Mesothelial cell of epicardium (in vitro differentiated cells): ENCODE measurements at regions not wholly inside any gene's neighbourhood (a gene's known extent, or its start where the extent isn't known, plus 50 kb on each side); places are given as distances from the start of the nearest gene placed in this dataset.
A peak's percentile ranks its signal among the peaks of the same experiment; 100 is the strongest.

Experiments used
- DNase-seq, 2 experiments: peaks; one replicate each; pipeline ENCODE4 v3.0.0; 2021; ENCODE audit warnings: low spot score in 2 of 2; ENCODE audit not compliant: unreplicated experiment in 2 of 2
- H3K27ac Mint-ChIP-seq: 2 replicates; pipeline ENCODE4 v1.8.0; 2021; ENCODE audit warnings: mixed read lengths
- H3K27me3 Mint-ChIP-seq: 2 replicates; pipeline ENCODE4 v1.8.0; 2021; ENCODE audit warnings: low read depth, mixed read lengths
- H3K36me3 Mint-ChIP-seq: 2 replicates; pipeline ENCODE4 v1.8.0; 2021; ENCODE audit warnings: mixed read lengths
- H3K4me1 Mint-ChIP-seq: 2 replicates; pipeline ENCODE4 v1.8.0; 2021; ENCODE audit warnings: mixed read lengths
- H3K4me3 Mint-ChIP-seq: 2 replicates; pipeline ENCODE4 v1.8.0; 2021; ENCODE audit warnings: mild to moderate bottlenecking, moderate library complexity, mixed read lengths
- H3K9me3 Mint-ChIP-seq: 2 replicates; pipeline ENCODE4 v1.8.0; 2021; ENCODE audit warnings: mixed read lengths
- TF ChIP-seq, protein P1 (sequence below): fragments of 200-600 bp; sonication (generic); IDR thresholded peaks from one replicate; pipeline ENCODE4 v1.5.0; 2021; ENCODE audit warnings: antibody characterized with exemption; ENCODE audit not compliant: unreplicated experiment

DNA sequence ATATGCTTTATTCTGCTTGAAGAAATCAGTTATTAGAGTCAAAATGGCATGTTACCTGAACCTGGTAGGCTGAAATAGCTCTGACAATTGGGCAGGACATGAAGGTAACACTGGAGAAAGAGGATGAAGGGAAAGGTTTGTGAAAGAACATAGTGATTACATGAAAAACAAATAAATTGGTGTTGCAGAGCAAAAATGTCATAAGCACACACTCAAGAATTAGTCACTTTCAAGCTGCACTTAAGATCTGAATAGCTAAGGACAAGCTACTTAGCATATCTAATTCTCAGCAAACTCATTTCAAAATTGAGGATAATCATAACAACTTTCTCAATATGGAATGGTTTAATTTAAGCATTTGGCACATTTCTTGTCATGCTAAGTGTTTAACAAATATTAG is 1398.0 kb upstream of the FLRT2 start:
- Mint-ChIP-seq H3K4me3 (no peak overlapping the region), H3K27ac (no peak overlapping the region), H3K4me1 (peaks cover 14% of the 10 kb centered on the region), H3K27me3 (no peaks in the 10 kb centered on the region), H3K36me3 (no peaks in the 10 kb centered on the region), H3K9me3 (peaks cover 19% of the 10 kb centered on the region)
- TF ChIP-seq, protein P1, sequence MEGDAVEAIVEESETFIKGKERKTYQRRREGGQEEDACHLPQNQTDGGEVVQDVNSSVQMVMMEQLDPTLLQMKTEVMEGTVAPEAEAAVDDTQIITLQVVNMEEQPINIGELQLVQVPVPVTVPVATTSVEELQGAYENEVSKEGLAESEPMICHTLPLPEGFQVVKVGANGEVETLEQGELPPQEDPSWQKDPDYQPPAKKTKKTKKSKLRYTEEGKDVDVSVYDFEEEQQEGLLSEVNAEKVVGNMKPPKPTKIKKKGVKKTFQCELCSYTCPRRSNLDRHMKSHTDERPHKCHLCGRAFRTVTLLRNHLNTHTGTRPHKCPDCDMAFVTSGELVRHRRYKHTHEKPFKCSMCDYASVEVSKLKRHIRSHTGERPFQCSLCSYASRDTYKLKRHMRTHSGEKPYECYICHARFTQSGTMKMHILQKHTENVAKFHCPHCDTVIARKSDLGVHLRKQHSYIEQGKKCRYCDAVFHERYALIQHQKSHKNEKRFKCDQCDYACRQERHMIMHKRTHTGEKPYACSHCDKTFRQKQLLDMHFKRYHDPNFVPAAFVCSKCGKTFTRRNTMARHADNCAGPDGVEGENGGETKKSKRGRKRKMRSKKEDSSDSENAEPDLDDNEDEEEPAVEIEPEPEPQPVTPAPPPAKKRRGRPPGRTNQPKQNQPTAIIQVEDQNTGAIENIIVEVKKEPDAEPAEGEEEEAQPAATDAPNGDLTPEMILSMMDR = no peak
- no peak for DNase-seq

DNA sequence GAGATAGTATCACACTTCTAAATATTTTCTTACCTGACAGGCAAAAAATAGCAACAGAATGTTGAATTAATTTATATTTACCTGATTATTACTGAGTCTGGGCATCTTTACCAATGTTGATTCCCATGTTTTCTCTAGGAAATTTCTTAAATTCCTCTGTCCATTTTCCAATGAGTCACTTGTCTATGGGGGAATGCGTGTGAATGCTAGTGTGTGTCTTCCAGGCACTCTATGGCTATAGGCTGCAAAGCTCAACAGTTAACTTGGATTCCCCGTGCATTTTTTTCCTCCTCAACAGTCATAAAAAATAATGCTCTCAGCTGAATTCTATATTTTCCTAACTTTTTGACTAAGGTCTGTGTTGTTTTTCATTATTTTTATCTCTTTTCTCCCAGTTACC is 1385.8 kb upstream of the FLRT2 start:
- H3K27ac Mint-ChIP-seq = no peak overlapping the region
- H3K27me3 Mint-ChIP-seq = no peaks in the 10 kb centered on the region
- no peaks in the 10 kb centered on the region for H3K36me3 Mint-ChIP-seq
- TF ChIP-seq, protein P1 = no peak
- no peak for DNase-seq
- H3K4me1 Mint-ChIP-seq = peaks cover 23% of the 10 kb centered on the region
- peaks cover 12% of the 10 kb centered on the region for H3K9me3 Mint-ChIP-seq
- H3K4me3 Mint-ChIP-seq = no peak overlapping the region

- no peak for DNase-seq
- H3K27ac Mint-ChIP-seq = no peak overlapping the region
- H3K4me1 Mint-ChIP-seq = peaks cover 28% of the 10 kb centered on the region
- peaks cover 13% of the 10 kb centered on the region for H3K9me3 Mint-ChIP-seq
- H3K4me3 Mint-ChIP-seq = no peak overlapping the region
- H3K27me3 Mint-ChIP-seq = no peaks in the 10 kb centered on the region
- H3K36me3 Mint-ChIP-seq = no peaks in the 10 kb centered on the region
- TF ChIP-seq, protein P1 = no peak
Measured at GRCh38 chr14:84152452-84152851, 1377.5 kb upstream of the FLRT2 start.

DNA sequence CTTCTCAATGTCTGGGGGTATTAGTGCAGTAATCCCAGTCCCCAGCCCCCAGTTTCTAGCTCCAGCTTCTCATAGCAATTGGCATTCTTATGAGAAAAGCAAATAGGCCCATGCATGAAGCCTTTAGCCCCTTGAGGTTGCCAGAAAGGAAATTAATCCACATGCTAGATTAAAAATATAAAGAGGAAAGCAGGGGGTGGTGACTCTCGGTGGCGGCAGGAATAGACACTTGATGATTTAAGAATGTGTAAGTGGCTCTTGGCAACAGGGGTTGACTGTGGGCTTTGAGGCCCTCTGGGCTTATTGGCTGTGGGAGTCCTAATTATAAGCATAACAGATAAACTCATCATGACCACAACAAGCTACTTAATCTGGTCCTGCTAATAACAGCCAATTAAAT is 1367.3 kb upstream of the FLRT2 start:
- TF ChIP-seq, protein P1 = no peak
- peak overlapping the region; percentile 49 for H3K27ac Mint-ChIP-seq
- no peak overlapping the region for H3K4me3 Mint-ChIP-seq
- no peak for DNase-seq
- H3K4me1 Mint-ChIP-seq = peaks cover 45% of the 10 kb centered on the region
- H3K27me3 Mint-ChIP-seq = no peaks in the 10 kb centered on the region
- no peaks in the 10 kb centered on the region for H3K9me3 Mint-ChIP-seq
- no peaks in the 10 kb centered on the region for H3K36me3 Mint-ChIP-seq

- peaks cover 4% of the 10 kb centered on the region for H3K9me3 Mint-ChIP-seq
- no peaks in the 10 kb centered on the region for H3K27me3 Mint-ChIP-seq
- H3K27ac Mint-ChIP-seq = no peak overlapping the region
- no peak for DNase-seq
- peaks cover 31% of the 10 kb centered on the region for H3K4me1 Mint-ChIP-seq
- TF ChIP-seq, protein P1 = no peak
- no peak overlapping the region for H3K4me3 Mint-ChIP-seq
- H3K36me3 Mint-ChIP-seq = no peaks in the 10 kb centered on the region
Measured at GRCh38 chr14:84167026-84167425, 1362.9 kb upstream of the FLRT2 start.

DNA sequence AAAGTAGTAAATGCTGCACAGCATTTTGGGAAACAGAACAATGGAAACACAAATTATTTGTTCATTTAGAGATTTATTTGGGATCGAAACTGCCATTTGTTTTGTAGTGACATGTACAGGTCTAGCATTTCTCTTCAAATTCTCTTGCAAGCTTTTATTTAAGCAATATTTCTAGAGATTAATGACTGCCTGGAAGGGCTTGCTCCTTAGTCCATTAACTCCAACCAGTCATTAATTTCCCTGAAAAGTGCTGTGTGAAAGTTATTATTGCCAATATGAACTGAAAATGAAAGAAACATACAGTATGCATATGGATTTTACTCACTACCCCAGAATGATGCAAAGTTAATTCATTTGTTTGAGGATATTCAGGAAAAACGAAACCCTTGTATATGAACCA is 1349.6 kb upstream of the FLRT2 start:
- no peak for DNase-seq
- peaks cover 12% of the 10 kb centered on the region for H3K4me1 Mint-ChIP-seq
- H3K36me3 Mint-ChIP-seq = peaks cover 4% of the 10 kb centered on the region
- peaks cover 17% of the 10 kb centered on the region for H3K9me3 Mint-ChIP-seq
- no peak overlapping the region for H3K27ac Mint-ChIP-seq
- H3K27me3 Mint-ChIP-seq = no peaks in the 10 kb centered on the region
- TF ChIP-seq, protein P1 = no peak
- H3K4me3 Mint-ChIP-seq = no peak overlapping the region
